Right hindlimb (tissue), 1 donor: ENCODE measurements at regions not wholly inside any gene's neighbourhood (a gene's known extent, or its start where the extent isn't known, plus 50 kb on each side); places are given as distances from the start of the nearest gene placed in this dataset.
"Not testable (repeated sequence)": the region's sequence is repeated elsewhere in the genome, so short reads cannot be mapped to it uniquely, and the experiment has no call there.

Experiments
- DNase-seq: peaks from one replicate; pipeline ENCODE4 v3.0.0-alpha.2; 2018

DNA sequence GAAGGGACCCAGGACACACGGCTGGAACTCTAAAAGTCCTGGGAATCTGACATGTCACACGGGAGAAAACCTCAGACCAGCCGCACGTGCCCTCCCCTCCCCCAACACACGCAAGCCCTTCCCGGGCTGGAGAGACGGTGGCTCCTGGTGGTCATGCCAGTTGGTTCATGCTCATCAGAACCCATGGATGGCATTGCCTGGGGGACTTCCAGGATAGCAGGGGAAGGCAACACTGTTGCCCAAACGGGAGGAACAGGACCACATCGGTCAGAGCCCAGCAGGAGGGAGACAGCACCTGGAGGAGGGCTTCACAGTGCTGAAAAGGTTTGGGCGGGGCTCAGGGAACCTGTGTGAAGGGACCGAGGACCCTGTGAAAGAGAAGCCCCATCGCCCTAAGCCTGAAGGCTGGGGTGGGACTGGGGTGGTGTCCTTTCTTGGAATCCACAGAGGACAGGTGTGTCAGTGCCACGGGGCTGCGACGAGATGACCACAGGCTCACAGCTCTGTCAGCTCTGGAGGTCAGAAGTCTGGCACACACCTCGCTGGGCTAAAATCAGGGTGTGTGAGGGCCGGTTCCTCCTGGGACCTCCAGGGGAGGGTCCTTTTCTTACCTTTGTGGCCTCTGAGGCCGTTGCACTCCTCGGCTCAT is 151.7 kb upstream of the ZNF469 start:
- not testable (repeated sequence) for DNase-seq

- not testable (repeated sequence) for DNase-seq
Observed at GRCh38 chr16:88231839-88232238, 150.9 kb upstream of the ZNF469 start.

- DNase-seq: not testable (repeated sequence)
Observed at GRCh38 chr16:88232401-88233258, 150.1 kb upstream of the ZNF469 start.

- DNase-seq: not testable (repeated sequence)
Observed at GRCh38 chr16:88233621-88234420, 148.9 kb upstream of the ZNF469 start.

DNA sequence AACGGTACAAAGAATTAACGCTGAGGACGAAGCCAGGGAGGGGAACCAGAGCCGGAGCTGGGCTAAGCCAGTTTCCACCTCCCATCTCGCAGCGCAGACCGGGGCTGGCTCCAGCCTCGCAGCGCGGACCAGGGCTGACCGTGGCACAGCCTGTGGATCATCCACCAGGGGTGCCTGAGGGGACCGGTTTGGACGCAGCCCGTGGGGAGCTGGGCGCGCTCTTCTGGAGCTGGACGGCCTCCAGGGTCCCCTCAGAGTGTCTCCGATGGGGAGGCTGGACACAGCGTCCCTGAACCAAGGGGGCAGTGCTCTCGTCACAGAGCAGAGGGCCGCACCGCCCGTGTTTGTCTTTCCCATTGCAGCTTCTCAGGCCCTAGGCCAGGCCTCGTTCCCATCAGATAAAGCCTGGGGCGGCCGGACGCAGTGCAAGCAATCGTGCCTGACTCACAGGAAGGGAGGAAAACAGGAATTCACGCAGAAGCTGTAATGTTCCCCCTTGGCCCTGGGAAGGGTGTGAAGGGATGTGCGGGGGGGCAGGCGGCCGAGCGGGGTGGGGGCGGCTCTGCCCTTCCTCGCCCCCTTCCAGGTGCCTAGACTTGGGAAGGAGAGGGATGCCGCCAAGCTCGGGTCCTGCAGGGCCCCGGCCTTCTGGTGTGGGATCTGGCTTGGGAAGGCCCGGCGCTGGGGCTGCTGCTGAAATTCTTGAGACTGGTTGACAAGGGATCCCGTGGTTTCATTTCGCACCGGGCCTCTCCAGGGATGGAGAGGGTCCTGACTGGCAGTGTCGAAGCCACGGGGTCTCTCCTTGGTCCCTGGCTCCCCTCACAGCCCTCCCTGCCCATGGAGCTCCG is 148.1 kb upstream of the ZNF469 start:
- DNase-seq: peak; percentile 43

GRCh38 chr16:88235691-88236090 is 147.1 kb upstream of the ZNF469 start:
- not testable (repeated sequence) for DNase-seq

GRCh38 chr16:88236229-88236628 is 146.5 kb upstream of the ZNF469 start:
- DNase-seq: not testable (repeated sequence)

DNA sequence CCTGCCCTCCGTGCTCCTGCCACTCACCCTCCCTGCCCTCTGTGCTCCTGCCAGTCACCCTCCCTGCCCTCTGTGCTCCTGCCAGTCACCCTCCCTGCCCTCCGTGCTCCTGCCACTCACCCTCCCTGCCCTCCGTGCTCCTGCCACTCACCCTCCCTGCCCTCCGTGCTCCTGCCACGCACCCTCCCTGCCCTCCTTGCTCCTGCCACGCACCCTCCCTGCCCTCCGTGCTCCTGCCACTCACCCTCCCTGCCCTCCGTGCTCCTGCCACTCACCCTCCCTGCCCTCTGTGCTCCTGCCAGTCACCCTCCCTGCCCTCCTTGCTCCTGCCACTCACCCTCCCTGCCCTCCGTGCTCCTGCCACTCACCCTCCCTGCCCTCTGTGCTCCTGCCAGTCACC is 145.4 kb upstream of the ZNF469 start:
- DNase-seq: not testable (repeated sequence)

GRCh38 chr16:88237761-88238415 is 144.9 kb upstream of the ZNF469 start:
- not testable (repeated sequence) for DNase-seq

DNA sequence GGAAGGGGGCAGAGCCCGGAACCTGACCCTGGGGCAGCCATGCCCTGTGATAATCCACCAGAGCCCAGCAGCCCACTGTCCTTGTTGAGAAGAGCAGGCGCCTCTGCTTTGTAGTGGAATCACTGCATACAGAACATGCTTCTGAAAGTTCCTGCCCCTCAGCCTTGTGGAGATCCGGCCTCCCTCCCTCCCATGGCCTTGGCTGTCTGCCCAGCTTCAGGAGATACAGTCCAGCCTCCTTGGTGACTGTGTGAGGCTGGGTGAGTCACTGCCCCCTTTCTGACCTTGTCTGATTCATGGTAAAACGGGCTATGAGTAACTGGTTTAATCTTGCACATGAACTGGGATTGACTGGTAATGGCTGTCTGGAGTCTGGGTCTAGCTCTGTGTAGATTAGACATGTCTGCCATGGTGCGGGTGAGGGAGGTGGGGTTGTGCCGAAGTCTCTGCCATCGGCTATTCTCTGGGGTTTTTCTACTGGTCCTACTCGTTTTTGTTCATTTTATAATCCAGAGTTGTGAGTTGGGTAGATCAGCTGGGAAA is 144.0 kb upstream of the ZNF469 start:
- peak; percentile 90 for DNase-seq

GRCh38 chr16:88240118-88240517 is 142.6 kb upstream of the ZNF469 start:
- DNase-seq: not testable (repeated sequence)

GRCh38 chr16:88240776-88241175 is 142.0 kb upstream of the ZNF469 start:
- DNase-seq: not testable (repeated sequence)

GRCh38 chr16:88241404-88242311 is 141.1 kb upstream of the ZNF469 start:
- DNase-seq: not testable (repeated sequence)

- not testable (repeated sequence) for DNase-seq
Observed at GRCh38 chr16:88242312-88243295, 140.2 kb upstream of the ZNF469 start.

DNA sequence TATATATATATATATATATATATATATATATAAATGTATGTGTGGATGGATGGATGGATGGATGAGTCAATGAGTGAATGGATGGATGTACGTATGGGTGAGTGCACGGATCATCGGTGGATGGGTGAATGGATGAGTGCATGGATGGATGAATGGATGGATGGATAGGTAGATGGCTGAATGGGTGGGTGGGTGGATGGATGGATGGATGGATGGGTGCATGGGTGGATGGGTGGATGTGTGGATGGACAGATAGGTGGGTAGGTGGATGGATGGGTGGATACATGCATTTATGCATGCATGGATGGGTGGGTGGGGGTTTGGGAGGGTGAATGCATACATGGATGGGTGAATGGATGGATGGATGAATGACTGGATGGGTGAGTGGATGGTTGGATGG is 138.8 kb upstream of the ZNF469 start:
- DNase-seq: not testable (repeated sequence)

DNA sequence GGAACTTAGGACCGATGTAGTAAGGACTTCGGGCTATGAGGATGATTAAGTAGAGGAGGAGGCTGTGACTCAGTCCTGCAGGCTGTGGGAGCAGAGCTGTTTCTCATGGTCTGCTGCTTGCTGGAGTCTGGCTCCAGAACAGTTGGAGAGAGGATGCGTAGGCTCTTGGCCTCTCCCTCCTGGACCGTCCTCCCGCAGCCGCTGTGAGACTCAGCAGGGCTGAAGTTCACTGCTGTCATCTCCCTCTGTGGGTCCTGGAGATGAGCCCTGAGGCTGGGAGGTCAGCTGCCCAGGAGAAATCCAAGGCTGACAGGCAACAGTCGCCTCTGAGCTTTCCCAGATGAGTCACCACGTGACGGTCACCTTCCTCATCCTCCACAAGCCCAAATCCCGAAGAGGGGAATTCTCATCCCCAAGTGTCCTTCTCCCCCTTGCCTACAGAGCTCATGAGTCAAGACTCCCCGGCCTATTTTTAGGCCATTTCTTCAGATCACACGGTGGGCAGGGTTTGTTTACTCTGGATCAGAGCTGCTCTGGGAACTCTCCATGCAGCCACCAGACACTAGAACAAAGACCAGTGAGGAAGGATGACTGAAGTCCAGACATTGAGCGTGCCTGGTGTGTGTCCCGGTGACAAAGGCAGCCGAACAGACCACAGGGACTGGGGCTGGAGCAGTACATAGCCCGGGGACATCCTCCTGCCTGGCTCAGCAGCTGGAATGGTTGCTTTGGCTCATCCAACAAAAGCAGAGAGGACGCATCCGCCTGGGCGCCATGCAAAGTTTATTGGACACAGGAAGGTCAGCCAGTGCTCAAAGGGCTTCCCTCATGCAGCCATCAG is 137.3 kb upstream of the ZNF469 start:
- DNase-seq: peak; percentile 50

DNA sequence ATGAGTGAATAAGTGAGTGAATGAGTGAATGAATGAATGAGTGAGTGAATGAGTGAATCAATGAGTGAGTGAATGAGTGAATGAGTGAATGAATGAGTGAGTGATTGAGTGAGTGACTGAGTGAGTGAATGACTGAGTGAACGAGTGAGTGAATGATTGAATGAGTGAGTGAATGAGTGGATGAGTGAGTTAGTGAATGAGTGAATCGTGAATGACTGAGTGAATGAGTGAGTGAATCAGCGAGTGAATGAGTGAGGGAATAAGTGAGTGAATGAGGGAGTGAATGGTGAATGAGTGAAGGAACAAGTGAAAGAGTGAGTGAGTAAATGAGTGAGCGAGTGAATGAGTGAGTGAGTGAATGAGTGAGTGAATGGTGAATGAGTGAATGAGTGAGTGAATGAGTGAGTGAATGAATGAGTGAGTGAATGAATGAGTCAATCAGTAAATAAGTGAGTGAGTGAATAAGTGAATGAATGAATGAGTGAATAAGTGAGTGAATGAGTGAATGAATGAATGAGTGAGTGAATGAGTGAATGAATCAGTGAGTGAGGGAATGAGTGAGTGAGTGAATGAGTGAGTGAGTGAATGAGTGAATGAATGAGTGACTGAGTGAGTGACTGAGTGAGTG is 135.7 kb upstream of the ZNF469 start:
- not testable (repeated sequence) for DNase-seq

GRCh38 chr16:88247583-88247966 is 135.2 kb upstream of the ZNF469 start:
- not testable (repeated sequence) for DNase-seq
